Liver (tissue), 8 donors: ENCODE measurements at regions not wholly inside any gene's neighbourhood (a gene's known extent, or its start where the extent isn't known, plus 50 kb on each side); places are given as distances from the start of the nearest gene placed in this dataset.

Experiments
- DNase-seq: peaks from one replicate; pipeline ENCODE4 v3.0.0-alpha.2; 2017; ENCODE audit warnings: low spot score
- H3K27ac ChIP-seq, 2 donors: one replicate each; pipeline ENCODE4 v1.7.0; 2013; ENCODE audit warnings: inconsistent platforms in 2 of 2, low read length in 2 of 2, control low read depth in 1 of 2, low read depth in 1 of 2, mild to moderate bottlenecking in 1 of 2
- H3K27me3 ChIP-seq, 4 donors: one replicate each; pipeline versions ENCODE4 v1.6.1 to v1.7.0; 2013; ENCODE audit warnings: low read length in 3 of 4, inconsistent platforms in 1 of 4, mild to moderate bottlenecking in 1 of 4, moderate library complexity in 1 of 4; ENCODE audit not compliant: control insufficient read depth in 4 of 4, insufficient read depth in 4 of 4
- H3K36me3 ChIP-seq, 4 donors: one replicate each; pipeline versions ENCODE4 v1.6.1 to v1.7.0; 2013; ENCODE audit warnings: low read length in 3 of 4, mild to moderate bottlenecking in 3 of 4, low read depth in 1 of 4, moderate library complexity in 1 of 4; ENCODE audit not compliant: control insufficient read depth in 4 of 4, insufficient read depth in 3 of 4
- H3K4me1 ChIP-seq, 4 donors: one replicate each; pipeline versions ENCODE4 v1.6.1 to v1.7.0; 2013; ENCODE audit warnings: low read length in 3 of 4, mild to moderate bottlenecking in 3 of 4, moderate library complexity in 1 of 4; ENCODE audit not compliant: control insufficient read depth in 4 of 4, insufficient read depth in 4 of 4
- H3K4me3 ChIP-seq, 3 donors: one replicate each; pipeline versions ENCODE4 v1.6.1 to v1.7.0; 2013; ENCODE audit warnings: low read length in 3 of 3, control low read depth in 1 of 3, low read depth in 1 of 3, mild to moderate bottlenecking in 1 of 3
- H3K9ac ChIP-seq, 2 donors: one replicate each; pipeline ENCODE4 v1.7.0; 2013; ENCODE audit warnings: low read length in 2 of 2, mild to moderate bottlenecking in 2 of 2, moderate library complexity in 2 of 2, control low read depth in 1 of 2, low read depth in 1 of 2
- H3K9me3 ChIP-seq, 4 donors: one replicate each; pipeline versions ENCODE4 v1.6.1 to v1.7.0; 2013; ENCODE audit warnings: low read length in 3 of 4; ENCODE audit not compliant: control insufficient read depth in 4 of 4
- EGR1 ChIP-seq, 2 donors: IDR thresholded peaks; 2 replicates each; pipeline ENCODE4 v1.6.1; 2016 to 2018; ENCODE audit warnings: antibody characterized with exemption in 2 of 2, low read depth in 2 of 2
- FOXA2 ChIP-seq: IDR thresholded peaks from 2 replicates; pipeline ENCODE4 v1.6.1; 2016; ENCODE audit warnings: antibody characterized with exemption
- GABPA ChIP-seq, 2 donors: IDR thresholded peaks in 1 of 2; conservative IDR thresholded peaks in 1 of 2; 2 replicates each; pipeline ENCODE4 v1.6.1; 2016; ENCODE audit warnings: antibody characterized with exemption in 2 of 2, mild to moderate bottlenecking in 1 of 2, moderate library complexity in 1 of 2
- HNF4G ChIP-seq: IDR thresholded peaks from 2 replicates; pipeline ENCODE4 v1.6.1; 2016; ENCODE audit warnings: antibody characterized with exemption
- JUND ChIP-seq, 2 donors: IDR thresholded peaks; 2 replicates each; pipeline ENCODE4 v1.6.1; 2016; ENCODE audit warnings: antibody characterized with exemption in 2 of 2
- NR2F2 ChIP-seq: IDR thresholded peaks from 2 replicates; pipeline ENCODE4 v1.6.1; 2016; ENCODE audit warnings: antibody characterized with exemption
- SP1 ChIP-seq: IDR thresholded peaks from 2 replicates; pipeline ENCODE4 v1.6.1; 2018; ENCODE audit warnings: antibody characterized with exemption, mild to moderate bottlenecking
- YY1 ChIP-seq: IDR thresholded peaks from 2 replicates; pipeline ENCODE4 v1.6.1; 2016; ENCODE audit warnings: antibody characterized with exemption, mild to moderate bottlenecking
- WGBS: extraction: QIAGEN DNeasy Blood & Tissue Kit; methylation state at CpG from one replicate; pipeline ENCODE4 v1.1.7; 2013; 5-methylcytosine and 5-hydroxymethylcytosine counted together
- TF ChIP-seq, protein P1 (sequence below): IDR thresholded peaks from 2 replicates; pipeline ENCODE4 v1.6.1; 2016; ENCODE audit warnings: antibody characterized with exemption
- TF ChIP-seq, protein P2 (sequence below): IDR thresholded peaks from 2 replicates; pipeline ENCODE4 v1.6.1; 2016; ENCODE audit warnings: antibody characterized with exemption
- TF ChIP-seq, protein P3 (sequence below): fragments of 150-350 bp; IDR thresholded peaks from 2 replicates; pipeline ENCODE4 v1.5.1; 2017; ENCODE audit warnings: improper control_type of control experiment, low read depth, low read length; ENCODE audit not compliant: missing input control
- donor health status: healthy.
- donor health status: healthy.
- donor health status: healthy.
- donor health status: healthy.
- donor health status: healthy.

DNA sequence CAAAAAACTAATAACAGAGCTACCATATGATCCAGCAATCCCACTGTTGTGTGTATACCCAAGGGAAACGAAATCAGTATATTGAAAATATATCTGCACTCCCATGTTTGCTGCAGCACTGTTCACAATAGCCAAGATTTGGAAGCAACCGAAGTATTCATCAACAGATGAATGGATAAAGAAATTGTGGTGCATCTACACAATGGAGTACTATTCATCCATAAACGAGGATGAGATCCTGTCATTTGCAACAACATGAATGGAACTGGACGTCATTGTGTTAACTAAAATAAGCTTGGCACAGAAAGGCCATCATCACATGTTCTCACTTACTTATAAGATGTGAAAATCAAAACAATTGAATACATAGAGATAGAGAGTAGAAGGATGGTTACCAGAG is 402.1 kb downstream of the KCTD8 start:
- TF ChIP-seq, protein P1, sequence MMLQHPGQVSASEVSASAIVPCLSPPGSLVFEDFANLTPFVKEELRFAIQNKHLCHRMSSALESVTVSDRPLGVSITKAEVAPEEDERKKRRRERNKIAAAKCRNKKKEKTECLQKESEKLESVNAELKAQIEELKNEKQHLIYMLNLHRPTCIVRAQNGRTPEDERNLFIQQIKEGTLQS = no peak
- TF ChIP-seq, protein P2, sequence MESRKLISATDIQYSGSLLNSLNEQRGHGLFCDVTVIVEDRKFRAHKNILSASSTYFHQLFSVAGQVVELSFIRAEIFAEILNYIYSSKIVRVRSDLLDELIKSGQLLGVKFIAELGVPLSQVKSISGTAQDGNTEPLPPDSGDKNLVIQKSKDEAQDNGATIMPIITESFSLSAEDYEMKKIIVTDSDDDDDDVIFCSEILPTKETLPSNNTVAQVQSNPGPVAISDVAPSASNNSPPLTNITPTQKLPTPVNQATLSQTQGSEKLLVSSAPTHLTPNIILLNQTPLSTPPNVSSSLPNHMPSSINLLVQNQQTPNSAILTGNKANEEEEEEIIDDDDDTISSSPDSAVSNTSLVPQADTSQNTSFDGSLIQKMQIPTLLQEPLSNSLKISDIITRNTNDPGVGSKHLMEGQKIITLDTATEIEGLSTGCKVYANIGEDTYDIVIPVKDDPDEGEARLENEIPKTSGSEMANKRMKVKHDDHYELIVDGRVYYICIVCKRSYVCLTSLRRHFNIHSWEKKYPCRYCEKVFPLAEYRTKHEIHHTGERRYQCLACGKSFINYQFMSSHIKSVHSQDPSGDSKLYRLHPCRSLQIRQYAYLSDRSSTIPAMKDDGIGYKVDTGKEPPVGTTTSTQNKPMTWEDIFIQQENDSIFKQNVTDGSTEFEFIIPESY = no peak
- TF ChIP-seq SP1 (no peak), FOXA2 (no peak), GABPA (IDR thresholded peaks at IDR 0.05 in 1 of 2, conservative IDR thresholded peaks at IDR 0.05 in 1 of 2) (no peak)
- TF ChIP-seq, protein P3, sequence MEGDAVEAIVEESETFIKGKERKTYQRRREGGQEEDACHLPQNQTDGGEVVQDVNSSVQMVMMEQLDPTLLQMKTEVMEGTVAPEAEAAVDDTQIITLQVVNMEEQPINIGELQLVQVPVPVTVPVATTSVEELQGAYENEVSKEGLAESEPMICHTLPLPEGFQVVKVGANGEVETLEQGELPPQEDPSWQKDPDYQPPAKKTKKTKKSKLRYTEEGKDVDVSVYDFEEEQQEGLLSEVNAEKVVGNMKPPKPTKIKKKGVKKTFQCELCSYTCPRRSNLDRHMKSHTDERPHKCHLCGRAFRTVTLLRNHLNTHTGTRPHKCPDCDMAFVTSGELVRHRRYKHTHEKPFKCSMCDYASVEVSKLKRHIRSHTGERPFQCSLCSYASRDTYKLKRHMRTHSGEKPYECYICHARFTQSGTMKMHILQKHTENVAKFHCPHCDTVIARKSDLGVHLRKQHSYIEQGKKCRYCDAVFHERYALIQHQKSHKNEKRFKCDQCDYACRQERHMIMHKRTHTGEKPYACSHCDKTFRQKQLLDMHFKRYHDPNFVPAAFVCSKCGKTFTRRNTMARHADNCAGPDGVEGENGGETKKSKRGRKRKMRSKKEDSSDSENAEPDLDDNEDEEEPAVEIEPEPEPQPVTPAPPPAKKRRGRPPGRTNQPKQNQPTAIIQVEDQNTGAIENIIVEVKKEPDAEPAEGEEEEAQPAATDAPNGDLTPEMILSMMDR = no peak
- no peaks in the 10 kb centered on the region for H3K9me3 ChIP-seq
- no peak overlapping the region for H3K4me3 ChIP-seq
- no peaks in the 10 kb centered on the region for H3K36me3 ChIP-seq
- DNase-seq = no peak
- no peaks in the 10 kb centered on the region for H3K27me3 ChIP-seq
- no peaks in the 10 kb centered on the region for H3K4me1 ChIP-seq
- no peak overlapping the region for H3K27ac ChIP-seq
- WGBS = 62% methylated on average over 4 of the region's 4 CpGs
- no peak overlapping the region for H3K9ac ChIP-seq

DNA sequence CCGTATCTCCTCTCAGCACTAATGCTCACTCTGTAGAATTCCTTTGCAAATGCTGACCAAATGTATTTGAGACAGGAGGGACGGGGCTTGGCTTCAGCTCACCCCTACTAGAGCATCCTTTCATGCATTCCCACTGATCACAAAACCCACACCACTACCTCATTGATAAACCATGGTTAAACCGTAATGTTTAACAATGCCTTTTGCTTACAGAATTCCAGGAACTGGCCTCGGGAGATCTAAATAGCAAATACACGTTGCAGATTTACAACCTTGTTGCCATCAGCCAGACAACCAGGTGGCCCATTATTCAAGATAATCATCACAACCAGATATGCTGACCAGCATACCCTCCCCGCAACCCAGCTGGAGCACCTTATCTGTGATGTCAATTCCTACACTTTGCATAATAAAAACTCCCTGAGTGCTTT is 391.9 kb downstream of the KCTD8 start:
- no peak for DNase-seq
- no peaks in the 10 kb centered on the region for H3K36me3 ChIP-seq
- 40% methylated on average over 6 of the region's 6 CpGs for WGBS
- TF ChIP-seq JUND (IDR thresholded peaks at IDR 0.05) = no peak
- no peak for TF ChIP-seq EGR1 (IDR thresholded peaks at IDR 0.05; ENCODE audit: low read depth in 2 of 2)
- TF ChIP-seq NR2F2 = no peak
- TF ChIP-seq GABPA (IDR thresholded peaks at IDR 0.05 in 1 of 2, conservative IDR thresholded peaks at IDR 0.05 in 1 of 2) = no peak
- H3K9ac ChIP-seq = no peak overlapping the region
- H3K9me3 ChIP-seq = no peaks in the 10 kb centered on the region
- H3K27me3 ChIP-seq = no peaks in the 10 kb centered on the region
- no peak overlapping the region for H3K27ac ChIP-seq
- no peaks in the 10 kb centered on the region for H3K4me1 ChIP-seq
- H3K4me3 ChIP-seq = no peak overlapping the region

DNA sequence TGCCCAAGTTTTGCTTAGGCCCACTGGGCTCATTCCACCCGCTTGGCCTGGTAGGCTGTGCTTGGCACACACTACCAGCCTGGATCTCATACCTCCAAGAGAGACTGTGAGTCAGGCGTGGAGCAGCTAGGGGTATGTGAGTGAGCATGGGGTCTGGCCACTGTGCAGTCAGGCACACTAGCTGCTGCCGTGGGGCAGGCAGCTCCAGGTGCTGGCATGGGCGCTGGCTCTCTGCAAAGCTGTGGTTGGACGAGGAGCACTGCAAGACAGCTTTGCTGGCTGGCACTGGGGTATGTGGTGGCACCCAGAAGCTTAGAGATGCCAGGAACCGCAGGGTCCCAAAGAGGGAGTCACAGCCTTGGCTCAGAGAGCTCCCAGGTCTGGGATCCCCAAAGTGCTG is 377.8 kb downstream of the KCTD8 start:
- no peak for DNase-seq
- peaks cover 0 to 3% (median under 1%) of the 10 kb centered on the region in 4 donors for H3K9me3 ChIP-seq
- 78% methylated on average over 6 of the region's 6 CpGs for WGBS
- no peak overlapping the region for H3K9ac ChIP-seq
- no peaks in the 10 kb centered on the region for H3K4me1 ChIP-seq
- no peaks in the 10 kb centered on the region for H3K36me3 ChIP-seq
- no peak overlapping the region for H3K4me3 ChIP-seq
- TF ChIP-seq YY1 (no peak), HNF4G (no peak), FOXA2 (no peak)
- TF ChIP-seq, protein P3 = no peak
- H3K27me3 ChIP-seq = no peaks in the 10 kb centered on the region
- H3K27ac ChIP-seq = no peak overlapping the region
